Stimulated activated memory B cell treated with anti-CD40 and anti-IgM and Interleukin-4, amounts not matched to agents 10 μg/mL and 1 μg/mL and 100 μg/mL, for 72 hours (primary cell): ENCODE measurements at regions not wholly inside any gene's neighbourhood (a gene's known extent, or its start where the extent isn't known, plus 50 kb on each side); places are given as distances from the start of the nearest gene placed in this dataset.

Experiments used
- ATAC-seq: fragments of 150-1000 bp; cut with Tn5 transposase; 2 replicates; pipeline ENCODE4 v1.10.0; 2021
- H3K27ac Mint-ChIP-seq: one replicate; pipeline ENCODE4 v1.8.0; 2022; ENCODE audit warnings: mild to moderate bottlenecking, mixed read lengths
- H3K27me3 Mint-ChIP-seq: one replicate; pipeline ENCODE4 v1.8.0; 2022; ENCODE audit warnings: mixed read lengths
- H3K36me3 Mint-ChIP-seq: one replicate; pipeline ENCODE4 v1.8.0; 2022; ENCODE audit warnings: mixed read lengths
- H3K4me1 Mint-ChIP-seq: one replicate; pipeline ENCODE4 v1.8.0; 2022; ENCODE audit warnings: mixed read lengths
- H3K4me3 Mint-ChIP-seq: one replicate; pipeline ENCODE4 v1.8.0; 2022; ENCODE audit warnings: mild to moderate bottlenecking, moderate library complexity, mixed read lengths
- H3K9me3 Mint-ChIP-seq: one replicate; pipeline ENCODE4 v1.8.0; 2022; ENCODE audit warnings: mixed read lengths

- peaks cover 38% of the 10 kb centered on the region for H3K4me1 Mint-ChIP-seq
- no peak overlapping the region for H3K4me3 Mint-ChIP-seq
- no peak for ATAC-seq
- no peaks in the 10 kb centered on the region for H3K27me3 Mint-ChIP-seq
- no peaks in the 10 kb centered on the region for H3K9me3 Mint-ChIP-seq
- no peak overlapping the region for H3K27ac Mint-ChIP-seq
- H3K36me3 Mint-ChIP-seq, result peaks cover 5% of the 10 kb centered on the region
Observed at GRCh38 chr14:100436745-100437406, 113.7 kb downstream of the SLC25A47 start.

- ATAC-seq, result no peak
- Mint-ChIP-seq H3K4me1 (peaks cover 39% of the 10 kb centered on the region), H3K27me3 (no peaks in the 10 kb centered on the region), H3K36me3 (no peaks in the 10 kb centered on the region), H3K9me3 (no peaks in the 10 kb centered on the region), H3K27ac (no peak overlapping the region), H3K4me3 (no peak overlapping the region)
Observed at GRCh38 chr14:100438271-100438670, 115.1 kb downstream of the SLC25A47 start.

GRCh38 chr14:100438678-100439592, 115.8 kb downstream of the SLC25A47 start:
- Mint-ChIP-seq H3K27me3 (no peaks in the 10 kb centered on the region), H3K4me3 (no peak overlapping the region), H3K4me1 (peaks cover 36% of the 10 kb centered on the region), H3K9me3 (no peaks in the 10 kb centered on the region), H3K36me3 (no peaks in the 10 kb centered on the region), H3K27ac (no peak overlapping the region)
- ATAC-seq, result no peak

GRCh38 chr14:100439781-100440180, 116.6 kb downstream of the SLC25A47 start:
- Mint-ChIP-seq H3K27ac (no peak overlapping the region), H3K27me3 (no peaks in the 10 kb centered on the region), H3K9me3 (no peaks in the 10 kb centered on the region), H3K4me3 (no peak overlapping the region), H3K4me1 (peaks cover 28% of the 10 kb centered on the region), H3K36me3 (no peaks in the 10 kb centered on the region)
- no peak for ATAC-seq

GRCh38 chr14:100440207-100440631, 117.1 kb downstream of the SLC25A47 start:
- Mint-ChIP-seq H3K9me3 (no peaks in the 10 kb centered on the region), H3K27me3 (no peaks in the 10 kb centered on the region), H3K36me3 (no peaks in the 10 kb centered on the region), H3K4me3 (no peak overlapping the region), H3K4me1 (peaks cover 23% of the 10 kb centered on the region), H3K27ac (no peak overlapping the region)
- ATAC-seq, result peak; percentile 25

GRCh38 chr14:100440758-100441203, 117.6 kb downstream of the SLC25A47 start:
- Mint-ChIP-seq H3K4me3 (no peak overlapping the region), H3K27me3 (no peaks in the 10 kb centered on the region), H3K4me1 (peaks cover 18% of the 10 kb centered on the region), H3K9me3 (no peaks in the 10 kb centered on the region), H3K36me3 (no peaks in the 10 kb centered on the region), H3K27ac (no peak overlapping the region)
- no peak for ATAC-seq

GRCh38 chr14:100441271-100441947, 118.3 kb downstream of the SLC25A47 start:
- no peaks in the 10 kb centered on the region for H3K27me3 Mint-ChIP-seq
- no peaks in the 10 kb centered on the region for H3K36me3 Mint-ChIP-seq
- H3K4me1 Mint-ChIP-seq, result peaks cover 16% of the 10 kb centered on the region
- H3K9me3 Mint-ChIP-seq, result no peaks in the 10 kb centered on the region
- ATAC-seq, result peak; percentile 61
- H3K4me3 Mint-ChIP-seq, result no peak overlapping the region
- no peak overlapping the region for H3K27ac Mint-ChIP-seq

GRCh38 chr14:100442036-100442435, 118.9 kb downstream of the SLC25A47 start:
- no peaks in the 10 kb centered on the region for H3K36me3 Mint-ChIP-seq
- no peaks in the 10 kb centered on the region for H3K9me3 Mint-ChIP-seq
- no peak overlapping the region for H3K27ac Mint-ChIP-seq
- H3K4me3 Mint-ChIP-seq, result no peak overlapping the region
- H3K4me1 Mint-ChIP-seq, result peaks cover 11% of the 10 kb centered on the region
- no peaks in the 10 kb centered on the region for H3K27me3 Mint-ChIP-seq
- ATAC-seq, result no peak

GRCh38 chr14:100442498-100443490, 119.7 kb downstream of the SLC25A47 start:
- no peak overlapping the region for H3K4me3 Mint-ChIP-seq
- no peak overlapping the region for H3K27ac Mint-ChIP-seq
- no peaks in the 10 kb centered on the region for H3K9me3 Mint-ChIP-seq
- no peak for ATAC-seq
- no peaks in the 10 kb centered on the region for H3K36me3 Mint-ChIP-seq
- H3K27me3 Mint-ChIP-seq, result no peaks in the 10 kb centered on the region
- H3K4me1 Mint-ChIP-seq, result peaks cover 10% of the 10 kb centered on the region

- no peak for ATAC-seq
- Mint-ChIP-seq H3K9me3 (no peaks in the 10 kb centered on the region), H3K27me3 (no peaks in the 10 kb centered on the region), H3K4me3 (no peak overlapping the region), H3K36me3 (peaks cover 3% of the 10 kb centered on the region), H3K27ac (no peak overlapping the region), H3K4me1 (peaks cover 10% of the 10 kb centered on the region)
Observed at GRCh38 chr14:100443603-100444002, 120.5 kb downstream of the SLC25A47 start.

- H3K9me3 Mint-ChIP-seq, result no peaks in the 10 kb centered on the region
- H3K27me3 Mint-ChIP-seq, result no peaks in the 10 kb centered on the region
- H3K4me3 Mint-ChIP-seq, result no peak overlapping the region
- no peak overlapping the region for H3K27ac Mint-ChIP-seq
- H3K4me1 Mint-ChIP-seq, result peaks cover 10% of the 10 kb centered on the region
- H3K36me3 Mint-ChIP-seq, result peaks cover 6% of the 10 kb centered on the region
- ATAC-seq, result no peak
Observed at GRCh38 chr14:100445436-100446088, 122.4 kb downstream of the SLC25A47 start.

GRCh38 chr14:100446572-100446971, 123.4 kb downstream of the SLC25A47 start:
- Mint-ChIP-seq H3K4me3 (no peak overlapping the region), H3K36me3 (peaks cover 6% of the 10 kb centered on the region), H3K27me3 (no peaks in the 10 kb centered on the region), H3K27ac (no peak overlapping the region), H3K4me1 (peaks cover 4% of the 10 kb centered on the region), H3K9me3 (no peaks in the 10 kb centered on the region)
- ATAC-seq, result no peak

GRCh38 chr14:100448376-100448775, 125.2 kb downstream of the SLC25A47 start:
- ATAC-seq, result no peak
- H3K4me3 Mint-ChIP-seq, result no peak overlapping the region
- no peak overlapping the region for H3K27ac Mint-ChIP-seq
- H3K27me3 Mint-ChIP-seq, result no peaks in the 10 kb centered on the region
- no peaks in the 10 kb centered on the region for H3K4me1 Mint-ChIP-seq
- H3K9me3 Mint-ChIP-seq, result peaks cover 2% of the 10 kb centered on the region
- H3K36me3 Mint-ChIP-seq, result peaks cover 6% of the 10 kb centered on the region
